ENCODE measurements at regions not wholly inside any gene's neighbourhood (a gene's known extent, or its start where the extent isn't known, plus 50 kb on each side); places are given as distances from the start of the nearest gene placed in this dataset.

- TF ChIP-seq, protein P1, sequence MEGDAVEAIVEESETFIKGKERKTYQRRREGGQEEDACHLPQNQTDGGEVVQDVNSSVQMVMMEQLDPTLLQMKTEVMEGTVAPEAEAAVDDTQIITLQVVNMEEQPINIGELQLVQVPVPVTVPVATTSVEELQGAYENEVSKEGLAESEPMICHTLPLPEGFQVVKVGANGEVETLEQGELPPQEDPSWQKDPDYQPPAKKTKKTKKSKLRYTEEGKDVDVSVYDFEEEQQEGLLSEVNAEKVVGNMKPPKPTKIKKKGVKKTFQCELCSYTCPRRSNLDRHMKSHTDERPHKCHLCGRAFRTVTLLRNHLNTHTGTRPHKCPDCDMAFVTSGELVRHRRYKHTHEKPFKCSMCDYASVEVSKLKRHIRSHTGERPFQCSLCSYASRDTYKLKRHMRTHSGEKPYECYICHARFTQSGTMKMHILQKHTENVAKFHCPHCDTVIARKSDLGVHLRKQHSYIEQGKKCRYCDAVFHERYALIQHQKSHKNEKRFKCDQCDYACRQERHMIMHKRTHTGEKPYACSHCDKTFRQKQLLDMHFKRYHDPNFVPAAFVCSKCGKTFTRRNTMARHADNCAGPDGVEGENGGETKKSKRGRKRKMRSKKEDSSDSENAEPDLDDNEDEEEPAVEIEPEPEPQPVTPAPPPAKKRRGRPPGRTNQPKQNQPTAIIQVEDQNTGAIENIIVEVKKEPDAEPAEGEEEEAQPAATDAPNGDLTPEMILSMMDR (IDR thresholded peaks at IDR 0.05; ENCODE audit: control extremely low read depth in 1 of 3, insufficient read depth in 1 of 3, low read depth in 1 of 3, low read length in 3 of 3): no peak
- TF ChIP-seq TCF12 (IDR thresholded peaks at IDR 0.05; ENCODE audit: low read depth, low read length): no peak
- TF ChIP-seq CBX5 (IDR thresholded peaks at IDR 0.05; ENCODE audit: low read depth, low read length): no peak
- no peak for TF ChIP-seq SUZ12 (IDR thresholded peaks at IDR 0.05; ENCODE audit: low read length)
- TF ChIP-seq BACH1 (IDR thresholded peaks at IDR 0.05; ENCODE audit: low read length): no peak
- TF ChIP-seq SIX5 (IDR thresholded peaks at IDR 0.05; ENCODE audit: low read depth, low read length): no peak
- no peak for TF ChIP-seq EZH2 (IDR thresholded peaks at IDR 0.05; ENCODE audit: low read depth, low read length, severe bottlenecking)
- TF ChIP-seq JUND (IDR thresholded peaks at IDR 0.05; ENCODE audit: low read length): no peak
- TF ChIP-seq, protein P2, sequence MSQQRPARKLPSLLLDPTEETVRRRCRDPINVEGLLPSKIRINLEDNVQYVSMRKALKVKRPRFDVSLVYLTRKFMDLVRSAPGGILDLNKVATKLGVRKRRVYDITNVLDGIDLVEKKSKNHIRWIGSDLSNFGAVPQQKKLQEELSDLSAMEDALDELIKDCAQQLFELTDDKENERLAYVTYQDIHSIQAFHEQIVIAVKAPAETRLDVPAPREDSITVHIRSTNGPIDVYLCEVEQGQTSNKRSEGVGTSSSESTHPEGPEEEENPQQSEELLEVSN (IDR thresholded peaks at IDR 0.05): no peak
Measured at GRCh38 chr4:175530655-175531054, 281.4 kb downstream of the GPM6A start.

All from H1 (cell line).